ENCODE measurements at regions not wholly inside any gene's neighbourhood (a gene's known extent, or its start where the extent isn't known, plus 50 kb on each side); places are given as distances from the start of the nearest gene placed in this dataset.

DNA sequence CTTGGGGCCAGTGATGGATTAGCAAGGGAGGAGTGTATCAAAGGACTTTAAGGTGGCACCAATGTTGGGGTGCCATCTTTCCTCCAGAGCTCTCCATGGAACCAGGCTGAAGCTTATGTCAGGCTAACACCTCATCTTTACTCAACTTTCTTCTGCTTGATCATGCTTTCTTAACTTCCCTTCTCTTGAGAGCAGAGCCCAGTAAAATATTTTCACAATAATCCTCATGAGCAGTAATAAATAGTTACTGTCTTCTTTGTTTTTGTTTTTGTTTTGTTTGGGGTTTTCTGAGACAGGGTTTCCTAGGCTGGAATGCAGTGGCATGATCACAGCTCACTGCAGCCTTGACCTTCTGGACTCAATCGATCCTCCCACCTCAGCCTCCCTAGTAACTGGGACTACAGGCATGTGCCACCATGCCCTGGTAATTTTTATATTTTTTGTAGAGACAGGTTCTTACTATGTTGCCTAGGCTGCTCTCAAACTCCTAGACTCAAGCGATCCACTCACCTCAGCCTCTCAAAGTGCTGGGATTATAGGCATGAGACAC is 127.9 kb upstream of the TOP1 start:
- TF ChIP-seq CTCF (IDR thresholded peaks at IDR 0.05; ENCODE audit: low read depth, low read length): no peak
- TF ChIP-seq EZH2phosphoT487 (IDR thresholded peaks at IDR 0.05; ENCODE audit: low read depth): no peak

Measured in OCI-LY3 (cell line).